HepG2 (cell line): ENCODE measurements at regions not wholly inside any gene's neighbourhood (a gene's known extent, or its start where the extent isn't known, plus 50 kb on each side); places are given as distances from the start of the nearest gene placed in this dataset.

Experiments
- ATAC-seq: fragments of 200-7000 bp; cut with Tn5 transposase; 3 replicates; pipeline ENCODE4 v1.9.1; 2020; ENCODE audit warnings: mild to moderate bottlenecking, moderate library complexity
- BruUV-seq: library from RNA; stranded (reverse); fragments of 400-500 nt; replicated peaks from 2 replicates; lab custom pipeline; 2021; lab: Mats Ljungman, UMichigan
- CTCF ChIA-PET: fragments of 300-600 bp; formaldehyde crosslinking; extraction: SDS; loops from one replicate; lab custom pipeline; 2021; ENCODE audit warnings: low total read pairs, inconsistent platforms, low intra/inter-chr PET ratio; lab: Yijun Ruan, JAX
- POLR2A ChIA-PET: fragments of 350-600 bp; sonication (Branson Sonifier 250); formaldehyde crosslinking; loops from one replicate; lab custom pipeline; 2020; ENCODE audit warnings: antibody characterized with exemption, inconsistent platforms; lab: Yijun Ruan, JAX
- DNase-seq: peaks from one replicate; pipeline ENCODE4 v3.0.0-alpha.2; 2015; ENCODE audit warnings: low spot score
- FAIRE-seq: peaks from 3 replicates; lab custom pipeline; 2011; peaks lifted over from hg19 to GRCh38; lab: Jason Lieb, UNC
- H2AFZ ChIP-seq: one replicate; pipeline ENCODE4 v1.6.1; 2011; ENCODE audit warnings: low read length, inconsistent platforms
- H3K27ac ChIP-seq: fragments of 300-600 bp; 3 replicates; pipeline ENCODE4 v1.8.0; 2011; ENCODE audit warnings: mixed run types, mild to moderate bottlenecking, mixed read lengths, low read length, inconsistent platforms; ENCODE audit not compliant: insufficient read depth; ENCODE audit errors: extremely low read length
- H3K27me3 ChIP-seq, 2 experiments: fragments of 200-600 bp in 1 of 2; 2 replicates in 1 of 2; 3 replicates in 1 of 2; pipeline versions ENCODE4 v1.6.0 to v1.8.0; 2011; ENCODE audit warnings: low read length in 2 of 2, mild to moderate bottlenecking in 2 of 2, moderate library complexity in 2 of 2, inconsistent platforms in 1 of 2; ENCODE audit not compliant: insufficient read depth in 2 of 2, control insufficient read depth in 1 of 2
- H3K36me3 ChIP-seq, 2 experiments: fragments of 200-600 bp in 1 of 2; replicated peaks in 1 of 2; 2 replicates in 1 of 2; 3 replicates in 1 of 2; pipeline versions ENCODE4 v1.5.1 to v1.8.0; 2011; ENCODE audit warnings: low read length in 2 of 2, inconsistent platforms in 1 of 2; ENCODE audit not compliant: insufficient read depth in 2 of 2, control insufficient read depth in 1 of 2
- H3K4me1 ChIP-seq: 2 replicates; pipeline ENCODE4 v1.5.1; 2012; ENCODE audit warnings: low read length, inconsistent platforms; ENCODE audit not compliant: insufficient read depth
- H3K4me2 ChIP-seq: 2 replicates; pipeline ENCODE4 v1.6.0; 2011; ENCODE audit warnings: low read depth, low read length, inconsistent platforms
- H3K4me3 ChIP-seq, 3 experiments: fragments of 200-600 bp in 1 of 3; sonication (generic), shearing (Covaris generic) in 1 of 3; replicated peaks in 1 of 3; 2 replicates each; pipeline ENCODE4 v1.5.1; 2011 to 2016; ENCODE audit warnings: low read length in 3 of 3, inconsistent platforms in 2 of 3, low read depth in 2 of 3, mild to moderate bottlenecking in 2 of 3, control low read depth in 1 of 3, mixed read lengths in 1 of 3; ENCODE audit not compliant: insufficient read depth in 1 of 3
- H3K79me2 ChIP-seq: one replicate; pipeline ENCODE4 v1.6.1; 2011; ENCODE audit warnings: low read length, inconsistent platforms; ENCODE audit not compliant: insufficient read depth
- H3K9ac ChIP-seq: 2 replicates; pipeline ENCODE4 v1.6.0; 2011; ENCODE audit warnings: mild to moderate bottlenecking, low read depth, low read length, inconsistent platforms; ENCODE audit not compliant: insufficient read depth
- H3K9me3 ChIP-seq: 2 replicates; pipeline ENCODE4 v1.5.1; 2012; ENCODE audit warnings: mild to moderate bottlenecking, low read length
- H4K20me1 ChIP-seq: 2 replicates; pipeline ENCODE4 v1.6.0; 2011; ENCODE audit warnings: inconsistent platforms, mild to moderate bottlenecking, low read length, moderate library complexity; ENCODE audit not compliant: insufficient read depth
- ISX ChIP-seq: sonication (generic); formaldehyde crosslinking; conservative IDR thresholded peaks from 2 replicates; pipeline ENCODE4 v1.5.0; 2020; ENCODE audit warnings: missing genetic modification reagents
- MED1 ChIP-seq: sonication (generic); formaldehyde crosslinking; IDR thresholded peaks from 2 replicates; pipeline ENCODE4 v1.4.0; 2020; ENCODE audit warnings: missing genetic modification reagents
- MYC ChIP-seq: sonication (generic); formaldehyde crosslinking; IDR thresholded peaks from 2 replicates; pipeline ENCODE4 v1.9.0; 2021; ENCODE audit warnings: missing genetic modification reagents, borderline replicate concordance
- RBFOX2 ChIP-seq: fragments of 200-400 bp; formaldehyde crosslinking; IDR thresholded peaks from 2 replicates; pipeline ENCODE4 v1.6.1; 2017; ENCODE audit warnings: low read depth, mild to moderate bottlenecking, low read length
- SIN3A ChIP-seq: IDR thresholded peaks from 2 replicates; pipeline ENCODE4 v1.6.1; 2011; ENCODE audit warnings: low read depth, mild to moderate bottlenecking, control low read depth, low read length, borderline replicate concordance
- ZNF263 ChIP-seq: sonication (generic); formaldehyde crosslinking; IDR thresholded peaks from 2 replicates; pipeline ENCODE4 v1.4.0; 2020; ENCODE audit warnings: missing genetic modification reagents
- ZNF546 ChIP-seq: sonication (generic); formaldehyde crosslinking; conservative IDR thresholded peaks from 2 replicates; pipeline ENCODE4 v1.8.1; 2023; ENCODE audit warnings: mild to moderate bottlenecking, missing genetic modification reagents
- ZNF607 ChIP-seq: sonication (generic); formaldehyde crosslinking; IDR thresholded peaks from 2 replicates; pipeline ENCODE4 v1.5.1; 2020; ENCODE audit warnings: missing genetic modification reagents, mild to moderate bottlenecking, borderline replicate concordance
- ZNF614 ChIP-seq: IDR thresholded peaks from 2 replicates; pipeline ENCODE4 v1.6.1; 2018; ENCODE audit warnings: missing biosample characterization, missing genetic modification reagents, inconsistent platforms, borderline replicate concordance
- WGBS: methylation state at CpG from one replicate; pipeline ENCODE4 v1.1.6; 2017; ENCODE audit warnings: low lambda C conversion rate; 5-methylcytosine and 5-hydroxymethylcytosine counted together
- in situ Hi-C: cut with HindIII; loops from 2 replicates; pipeline ENCODE4 v1.10.0; 2017; ENCODE audit warnings: low pct_unique_long_range_greater_than_20kb; ENCODE audit not compliant: extremely low pct_ligation_motif_present
- intact Hi-C: fragments of 100-400 bp; cut with micrococcal nuclease; formaldehyde crosslinking; loops from one replicate; pipeline ENCODE4 v1.10.0; 2022; ENCODE audit not compliant: unreplicated experiment

- Histone ChIP-seq H4K20me1 (peaks cover 18% of the 10 kb centered on the region; the same call in 1 of the 2 replicates), H3K4me3 (peak overlapping the region; percentile 60 to 91 (median 68); a peak in 5 of 6 replicates), H3K79me2 (peaks cover 85% of the 10 kb centered on the region), H3K4me1 (peaks cover 37% of the 10 kb centered on the region), H3K27ac (no peak overlapping the region), H3K4me2 (peak overlapping the region; percentile 94), H3K27me3 (no peaks in the 10 kb centered on the region), H3K36me3 (peaks cover 1 to 7% of the 10 kb centered on the region in 2 experiments; a peak in 3 of 5 replicates), H2AFZ (no peak overlapping the region), H3K9me3 (no peaks in the 10 kb centered on the region), H3K9ac (peak overlapping the region; percentile 75)
- BruUV-seq, result TSS peak; percentile 15
- no peak for FAIRE-seq
- ChIA-PET POLR2A (interaction anchor here (3.1 kb wide), 1 partner anchor 16 kb away, joined by 16 read pairs; no protein-coding TSS in a partner anchor), CTCF (no interaction called here)
- no peak for ATAC-seq
- no peak for DNase-seq
- WGBS, result 76% methylated on average over 12 of the region's 12 CpGs
- intact Hi-C loops (loop anchor here (5.0 kb wide), 1 partner anchor 318 kb away; no protein-coding TSS in a partner anchor), in situ Hi-C loops (no loop called here)
- TF ChIP-seq MED1 (CRISPR knock-in tag) (0 out of 2 replicates have a peak, but pooled peaks have one; percentile 8), ZNF614 (CRISPR knock-in tag) (no peak), ZNF546 (CRISPR knock-in tag) (no peak), RBFOX2 (0 out of 2 replicates have a peak, but pooled peaks have one; percentile 3), SIN3A (0 out of 2 replicates have a peak, but pooled peaks have one; percentile 2), ISX (CRISPR knock-in tag) (no peak), ZNF263 (CRISPR knock-in tag) (peak; percentile 71; the same call in 1 of the 2 replicates), ZNF607 (CRISPR knock-in tag) (0 out of 2 replicates have a peak, but pooled peaks have one; percentile 17), MYC (CRISPR knock-in tag) (no peak)
Measured at GRCh38 chr7:131104596-131105293, 222.9 kb upstream of the MKLN1 start.
